ENCODE measurements at regions not wholly inside any gene's neighbourhood (a gene's known extent, or its start where the extent isn't known, plus 50 kb on each side); places are given as distances from the start of the nearest gene placed in this dataset.

DNA sequence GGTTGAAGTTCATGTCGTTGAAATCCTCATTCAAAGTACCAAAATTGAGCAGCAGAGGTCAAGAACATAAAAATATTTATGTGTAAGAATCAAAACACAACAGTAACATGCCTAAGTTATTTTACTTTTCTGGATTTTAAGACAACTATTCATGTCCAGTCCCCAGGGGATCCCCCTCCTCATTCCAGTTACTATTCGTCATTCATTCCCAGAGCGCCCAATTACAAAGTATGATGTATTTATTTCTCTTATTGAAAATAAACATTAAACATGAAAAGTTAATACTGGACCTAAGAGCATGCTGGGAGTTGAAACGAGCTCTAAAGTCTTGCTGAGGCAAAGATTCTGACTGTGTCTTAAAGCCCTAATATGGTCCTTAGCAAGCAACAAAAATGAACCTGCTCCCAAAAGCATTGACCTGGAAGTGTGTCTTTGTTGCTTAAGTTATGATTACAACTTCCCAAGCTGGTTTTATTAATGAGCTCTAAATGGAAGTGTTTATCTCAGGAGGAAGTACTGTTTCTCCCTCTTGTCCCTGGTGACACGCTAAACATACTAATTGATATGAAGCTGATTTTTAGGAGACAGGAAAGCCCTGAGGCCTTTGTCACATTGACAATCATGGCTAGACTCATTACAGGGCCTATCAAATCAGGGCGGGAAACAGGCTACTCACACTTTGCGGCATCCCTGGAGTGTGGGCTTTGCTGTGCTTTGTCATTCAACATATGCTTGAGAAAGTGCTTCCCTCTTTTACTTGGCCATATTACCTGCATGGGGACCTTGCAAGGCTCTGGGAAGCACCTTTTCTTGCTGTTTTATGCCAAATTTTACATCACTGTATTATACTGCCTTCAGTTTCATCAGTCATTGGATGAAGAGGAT lies 192.2 kb upstream of the DTNBP1 start:
- H3K9me3 ChIP-seq (ENCODE audit: control insufficient read depth, insufficient read depth, low read depth, low read length): no peaks in the 10 kb centered on the region
- no peak for TF ChIP-seq ZNF624 (tag by site-specific recombination; IDR thresholded peaks at IDR 0.05)
- TF ChIP-seq ZNF707 (tag by site-specific recombination; IDR thresholded peaks at IDR 0.05): no peak
- no peak for TF ChIP-seq ZNF555 (tag by site-specific recombination; conservative IDR thresholded peaks at IDR 0.05)
- no peak for TF ChIP-seq PRDM1 (tag by site-specific recombination; IDR thresholded peaks at IDR 0.05)
- TF ChIP-seq, protein P1, sequence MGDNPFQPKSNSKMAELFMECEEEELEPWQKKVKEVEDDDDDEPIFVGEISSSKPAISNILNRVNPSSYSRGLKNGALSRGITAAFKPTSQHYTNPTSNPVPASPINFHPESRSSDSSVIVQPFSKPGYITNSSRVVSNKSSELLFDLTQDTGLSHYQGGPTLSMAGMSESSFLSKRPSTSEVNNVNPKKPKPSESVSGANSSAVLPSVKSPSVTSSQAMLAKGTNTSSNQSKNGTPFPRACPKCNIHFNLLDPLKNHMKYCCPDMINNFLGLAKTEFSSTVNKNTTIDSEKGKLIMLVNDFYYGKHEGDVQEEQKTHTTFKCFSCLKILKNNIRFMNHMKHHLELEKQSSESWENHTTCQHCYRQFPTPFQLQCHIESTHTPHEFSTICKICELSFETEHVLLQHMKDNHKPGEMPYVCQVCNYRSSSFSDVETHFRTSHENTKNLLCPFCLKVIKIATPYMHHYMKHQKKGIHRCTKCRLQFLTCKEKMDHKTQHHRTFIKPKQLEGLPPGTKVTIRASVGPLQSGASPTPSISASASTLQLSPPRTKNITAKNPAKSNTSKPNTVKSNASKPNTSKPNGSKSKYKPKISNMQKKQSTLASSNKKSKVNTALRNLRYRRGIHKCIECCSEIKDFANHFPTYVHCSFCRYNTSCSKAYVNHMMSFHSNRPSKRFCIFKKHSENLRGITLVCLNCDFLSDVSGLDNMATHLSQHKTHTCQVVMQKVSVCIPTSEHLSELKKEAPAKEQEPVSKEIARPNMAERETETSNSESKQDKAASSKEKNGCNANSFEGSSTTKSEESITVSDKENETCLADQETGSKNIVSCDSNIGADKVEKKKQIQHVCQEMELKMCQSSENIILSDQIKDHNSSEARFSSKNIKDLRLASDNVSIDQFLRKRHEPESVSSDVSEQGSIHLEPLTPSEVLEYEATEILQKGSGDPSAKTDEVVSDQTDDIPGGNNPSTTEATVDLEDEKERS (tag by site-specific recombination; IDR thresholded peaks at IDR 0.05): no peak
- no peak for TF ChIP-seq ZFP37 (tag by site-specific recombination; IDR thresholded peaks at IDR 0.05)
- no peak for TF ChIP-seq BCL11A (tag by site-specific recombination; IDR thresholded peaks at IDR 0.05; ENCODE audit: low read depth)
- TF ChIP-seq ZNF354C (tag by site-specific recombination; IDR thresholded peaks at IDR 0.05; ENCODE audit: borderline replicate concordance, low read depth): no peak
- no peak for TF ChIP-seq TCF7L2 (IDR thresholded peaks at IDR 0.05; ENCODE audit: borderline replicate concordance, low read depth, low read length)
- TF ChIP-seq, protein P2, sequence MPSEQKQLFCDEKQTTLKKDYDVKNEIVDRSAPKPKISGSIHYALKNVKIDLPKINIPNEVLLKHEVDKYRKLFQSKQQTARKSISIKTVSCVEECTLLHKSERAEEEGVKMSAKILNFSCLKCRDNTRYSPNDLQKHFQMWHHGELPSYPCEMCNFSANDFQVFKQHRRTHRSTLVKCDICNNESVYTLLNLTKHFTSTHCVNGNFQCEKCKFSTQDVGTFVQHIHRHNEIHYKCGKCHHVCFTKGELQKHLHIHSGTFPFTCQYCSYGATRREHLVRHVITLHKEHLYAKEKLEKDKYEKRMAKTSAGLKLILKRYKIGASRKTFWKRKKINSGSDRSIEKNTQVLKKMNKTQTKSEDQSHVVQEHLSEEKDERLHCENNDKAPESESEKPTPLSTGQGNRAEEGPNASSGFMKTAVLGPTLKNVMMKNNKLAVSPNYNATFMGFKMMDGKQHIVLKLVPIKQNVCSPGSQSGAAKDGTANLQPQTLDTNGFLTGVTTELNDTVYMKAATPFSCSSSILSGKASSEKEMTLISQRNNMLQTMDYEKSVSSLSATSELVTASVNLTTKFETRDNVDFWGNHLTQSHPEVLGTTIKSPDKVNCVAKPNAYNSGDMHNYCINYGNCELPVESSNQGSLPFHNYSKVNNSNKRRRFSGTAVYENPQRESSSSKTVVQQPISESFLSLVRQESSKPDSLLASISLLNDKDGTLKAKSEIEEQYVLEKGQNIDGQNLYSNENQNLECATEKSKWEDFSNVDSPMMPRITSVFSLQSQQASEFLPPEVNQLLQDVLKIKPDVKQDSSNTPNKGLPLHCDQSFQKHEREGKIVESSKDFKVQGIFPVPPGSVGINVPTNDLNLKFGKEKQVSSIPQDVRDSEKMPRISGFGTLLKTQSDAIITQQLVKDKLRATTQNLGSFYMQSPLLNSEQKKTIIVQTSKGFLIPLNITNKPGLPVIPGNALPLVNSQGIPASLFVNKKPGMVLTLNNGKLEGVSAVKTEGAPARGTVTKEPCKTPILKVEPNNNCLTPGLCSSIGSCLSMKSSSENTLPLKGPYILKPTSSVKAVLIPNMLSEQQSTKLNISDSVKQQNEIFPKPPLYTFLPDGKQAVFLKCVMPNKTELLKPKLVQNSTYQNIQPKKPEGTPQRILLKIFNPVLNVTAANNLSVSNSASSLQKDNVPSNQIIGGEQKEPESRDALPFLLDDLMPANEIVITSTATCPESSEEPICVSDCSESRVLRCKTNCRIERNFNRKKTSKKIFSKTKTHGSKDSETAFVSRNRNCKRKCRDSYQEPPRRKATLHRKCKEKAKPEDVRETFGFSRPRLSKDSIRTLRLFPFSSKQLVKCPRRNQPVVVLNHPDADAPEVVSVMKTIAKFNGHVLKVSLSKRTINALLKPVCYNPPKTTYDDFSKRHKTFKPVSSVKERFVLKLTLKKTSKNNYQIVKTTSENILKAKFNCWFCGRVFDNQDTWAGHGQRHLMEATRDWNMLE (tag by site-specific recombination; conservative IDR thresholded peaks at IDR 0.05; ENCODE audit: low read depth): no peak
- TF ChIP-seq SP7 (tag by site-specific recombination; IDR thresholded peaks at IDR 0.05): no peak
- no peak for TF ChIP-seq ZNF266 (tag by site-specific recombination; IDR thresholded peaks at IDR 0.05; ENCODE audit: low read depth)
- no peak for TF ChIP-seq GFI1B (tag by site-specific recombination; IDR thresholded peaks at IDR 0.05)
- TF ChIP-seq, protein P3, sequence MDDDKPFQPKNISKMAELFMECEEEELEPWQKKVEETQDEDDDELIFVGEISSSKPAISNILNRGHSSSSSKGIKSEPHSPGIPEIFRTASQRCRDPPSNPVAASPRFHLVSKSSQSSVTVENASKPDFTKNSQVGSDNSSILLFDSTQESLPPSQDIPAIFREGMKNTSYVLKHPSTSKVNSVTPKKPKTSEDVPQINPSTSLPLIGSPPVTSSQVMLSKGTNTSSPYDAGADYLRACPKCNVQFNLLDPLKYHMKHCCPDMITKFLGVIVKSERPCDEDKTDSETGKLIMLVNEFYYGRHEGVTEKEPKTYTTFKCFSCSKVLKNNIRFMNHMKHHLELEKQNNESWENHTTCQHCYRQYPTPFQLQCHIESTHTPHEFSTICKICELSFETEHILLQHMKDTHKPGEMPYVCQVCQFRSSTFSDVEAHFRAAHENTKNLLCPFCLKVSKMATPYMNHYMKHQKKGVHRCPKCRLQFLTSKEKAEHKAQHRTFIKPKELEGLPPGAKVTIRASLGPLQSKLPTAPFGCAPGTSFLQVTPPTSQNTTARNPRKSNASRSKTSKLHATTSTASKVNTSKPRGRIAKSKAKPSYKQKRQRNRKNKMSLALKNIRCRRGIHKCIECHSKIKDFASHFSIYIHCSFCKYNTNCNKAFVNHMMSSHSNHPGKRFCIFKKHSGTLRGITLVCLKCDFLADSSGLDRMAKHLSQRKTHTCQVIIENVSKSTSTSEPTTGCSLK (tag by site-specific recombination; IDR thresholded peaks at IDR 0.05): no peak
- TF ChIP-seq MYNN (tag by site-specific recombination; IDR thresholded peaks at IDR 0.05; ENCODE audit: borderline replicate concordance): no peak
- no peak for TF ChIP-seq ZNF792 (tag by site-specific recombination; IDR thresholded peaks at IDR 0.05)
- TF ChIP-seq, protein P4, sequence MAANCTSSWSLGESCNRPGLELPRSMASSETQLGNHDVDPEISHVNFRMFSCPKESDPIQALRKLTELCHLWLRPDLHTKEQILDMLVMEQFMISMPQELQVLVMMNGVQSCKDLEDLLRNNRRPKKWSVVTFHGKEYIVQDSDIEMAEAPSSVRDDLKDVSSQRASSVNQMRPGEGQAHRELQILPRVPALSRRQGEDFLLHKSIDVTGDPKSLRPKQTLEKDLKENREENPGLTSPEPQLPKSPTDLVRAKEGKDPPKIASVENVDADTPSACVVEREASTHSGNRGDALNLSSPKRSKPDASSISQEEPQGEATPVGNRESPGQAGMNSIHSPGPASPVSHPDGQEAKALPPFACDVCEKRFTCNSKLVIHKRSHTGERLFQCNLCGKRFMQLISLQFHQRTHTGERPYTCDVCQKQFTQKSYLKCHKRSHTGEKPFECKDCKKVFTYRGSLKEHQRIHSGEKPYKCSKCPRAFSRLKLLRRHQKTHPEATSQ (tag by site-specific recombination; IDR thresholded peaks at IDR 0.05): no peak
- no peak for TF ChIP-seq ZNF157 (tag by site-specific recombination; IDR thresholded peaks at IDR 0.05)
- no peak for TF ChIP-seq WT1 (tag by site-specific recombination; IDR thresholded peaks at IDR 0.05)
- POLR2A ChIA-PET: interaction anchor here (1.2 kb wide), 1 partner anchor 274 kb away, joined by 5 read pairs; the partner anchor contains the start of gene MYLIP
- H3K36me3 ChIP-seq (ENCODE audit: control insufficient read depth in 2 of 2, insufficient read depth in 1 of 2, low read length in 2 of 2): no peaks in the 10 kb centered on the region
- no peak overlapping the region for H3K4me3 ChIP-seq (ENCODE audit: low read depth, low read length)
- CTCF ChIA-PET: interaction anchor here (0.6 to 1.1 kb wide), 2 partner anchors 9 to 13 kb away, joined by 3 read pairs; no protein-coding TSS in a partner anchor
- no peaks in the 10 kb centered on the region for H3K4me1 ChIP-seq (ENCODE audit: control insufficient read depth, insufficient read depth, low read length)
- no peak overlapping the region for H3K27ac ChIP-seq (ENCODE audit: extremely low read depth, low read depth, low read length)
